ENCODE measurements at regions not wholly inside any gene's neighbourhood (a gene's known extent, or its start where the extent isn't known, plus 50 kb on each side); places are given as distances from the start of the nearest gene placed in this dataset.

- no peak for TF ChIP-seq ZNF274 (IDR thresholded peaks at IDR 0.05; ENCODE audit: low read depth, low read length)
- no peak for TF ChIP-seq YY1 (IDR thresholded peaks at IDR 0.05; ENCODE audit: insufficient read depth, insufficient read length)
These were observed 322.8 kb upstream of the GRM3 start for GRCh38 chr7:86320889-86321288.
